Kidney (tissue), 13 donors: ENCODE measurements at regions not wholly inside any gene's neighbourhood (a gene's known extent, or its start where the extent isn't known, plus 50 kb on each side); places are given as distances from the start of the nearest gene placed in this dataset.
A peak's percentile ranks its signal among the peaks of the same experiment; 100 is the strongest.

Experiments
- DNase-seq, 5 donors: peaks; one replicate each; pipeline ENCODE4 v3.0.0-alpha.2; 2013 to 2020
- FAIRE-seq: peaks from 2 replicates; lab custom pipeline; 2012; peaks lifted over from hg19 to GRCh38; lab: Jason Lieb, UNC
- H3K27ac ChIP-seq, 2 donors: one replicate each; pipeline ENCODE4 v1.7.0; 2013; ENCODE audit warnings: low read depth in 2 of 2, low read length in 2 of 2, inconsistent platforms in 1 of 2
- H3K27me3 ChIP-seq: one replicate; pipeline ENCODE4 v1.7.1; 2013; ENCODE audit warnings: low read length, inconsistent platforms; ENCODE audit not compliant: control insufficient read depth, insufficient read depth
- H3K36me3 ChIP-seq, 3 donors: one replicate each; pipeline versions ENCODE4 v1.7.0 to v1.7.1; 2013; ENCODE audit warnings: low read length in 3 of 3, control low read depth in 1 of 3, inconsistent platforms in 1 of 3; ENCODE audit not compliant: insufficient read depth in 3 of 3, control insufficient read depth in 2 of 3
- H3K4me1 ChIP-seq, 3 donors: one replicate each; pipeline versions ENCODE4 v1.7.0 to v1.7.1; 2013; ENCODE audit warnings: low read length in 3 of 3, inconsistent platforms in 1 of 3, low read depth in 1 of 3; ENCODE audit not compliant: control insufficient read depth in 2 of 3, insufficient read depth in 2 of 3
- H3K4me3 ChIP-seq, 3 donors: one replicate each; pipeline versions ENCODE4 v1.7.0 to v1.8.1; 2013; ENCODE audit warnings: low read length in 3 of 3, control low read depth in 1 of 3, inconsistent platforms in 1 of 3
- H3K9ac ChIP-seq, 3 donors: one replicate each; pipeline versions ENCODE4 v1.7.0 to v1.7.1; 2013; ENCODE audit warnings: low read length in 3 of 3, control low read depth in 1 of 3, inconsistent platforms in 1 of 3
- H3K9me3 ChIP-seq, 3 donors: one replicate each; pipeline versions ENCODE4 v1.7.0 to v1.7.1; 2013; ENCODE audit warnings: low read length in 3 of 3, control low read depth in 1 of 3, inconsistent platforms in 1 of 3; ENCODE audit not compliant: control insufficient read depth in 2 of 3, insufficient read depth in 1 of 3
- CTCF ChIP-seq: IDR thresholded peaks from 3 replicates; pipeline ENCODE4 v1.5.1; 2012; ENCODE audit warnings: mild to moderate bottlenecking, moderate library complexity, borderline replicate concordance; ENCODE audit not compliant: insufficient read depth; ENCODE audit errors: extremely low read depth
- intact Hi-C: fragments of 100-400 bp; cut with DNase I; formaldehyde crosslinking; loops from one replicate; pipeline ENCODE4 v1.11.1; 2022
- donor health status: control.
- donor health status: control.
- donor health status: control.
- donor health status: control.
- donor health status: control.
- donor health status: DM: yes; HTN: yes; CAD: no.
- donor health status: Normal renal cell carcinoma (clear cell type).

- no peak overlapping the region for H3K27ac ChIP-seq
- no peak for DNase-seq
- no peaks in the 10 kb centered on the region for H3K9me3 ChIP-seq
- H3K4me1 ChIP-seq = no peaks in the 10 kb centered on the region
- no peak overlapping the region for H3K9ac ChIP-seq
- intact Hi-C loops = no loop called here
- no peaks in the 10 kb centered on the region for H3K27me3 ChIP-seq
- no peak for FAIRE-seq
- TF ChIP-seq CTCF = no peak
- no peaks in the 10 kb centered on the region for H3K36me3 ChIP-seq
- H3K4me3 ChIP-seq = no peak overlapping the region
These were observed 149.9 kb upstream of the SMLR1 start for GRCh38 chr6:130677312-130677711.

- FAIRE-seq = no peak
- no peak overlapping the region for H3K27ac ChIP-seq
- no peaks in the 10 kb centered on the region for H3K36me3 ChIP-seq
- no peaks in the 10 kb centered on the region for H3K27me3 ChIP-seq
- no peaks in the 10 kb centered on the region for H3K9me3 ChIP-seq
- no peak for TF ChIP-seq CTCF
- H3K4me3 ChIP-seq = no peak overlapping the region
- intact Hi-C loops = no loop called here
- no peak overlapping the region for H3K9ac ChIP-seq
- DNase-seq = no peak
- H3K4me1 ChIP-seq = no peaks in the 10 kb centered on the region
These were observed 149.4 kb upstream of the SMLR1 start for GRCh38 chr6:130677766-130678165.

- no peak overlapping the region for H3K9ac ChIP-seq
- no peak for TF ChIP-seq CTCF
- no peak overlapping the region for H3K4me3 ChIP-seq
- H3K27ac ChIP-seq = peak overlapping the region in 1 of 2 donors; percentile 23
- DNase-seq (no peak), FAIRE-seq (no peak)
- H3K36me3 ChIP-seq = no peaks in the 10 kb centered on the region
- no peaks in the 10 kb centered on the region for H3K9me3 ChIP-seq
- intact Hi-C loops = no loop called here
- H3K4me1 ChIP-seq = no peaks in the 10 kb centered on the region
- H3K27me3 ChIP-seq = no peaks in the 10 kb centered on the region
These were observed 147.5 kb upstream of the SMLR1 start for GRCh38 chr6:130679684-130680083.

GRCh38 chr6:130680116-130680515 lies 147.1 kb upstream of the SMLR1 start:
- intact Hi-C loops = no loop called here
- H3K9ac ChIP-seq = no peak overlapping the region
- H3K4me1 ChIP-seq = no peaks in the 10 kb centered on the region
- H3K27ac ChIP-seq = no peak overlapping the region
- H3K27me3 ChIP-seq = no peaks in the 10 kb centered on the region
- H3K4me3 ChIP-seq = no peak overlapping the region
- H3K36me3 ChIP-seq = no peaks in the 10 kb centered on the region
- no peak for TF ChIP-seq CTCF
- H3K9me3 ChIP-seq = no peaks in the 10 kb centered on the region
- FAIRE-seq = no peak
- DNase-seq = no peak
